SK-N-SH (cell line): ENCODE measurements at regions not wholly inside any gene's neighbourhood (a gene's known extent, or its start where the extent isn't known, plus 50 kb on each side); places are given as distances from the start of the nearest gene placed in this dataset.

Source experiments
- CTCF ChIP-seq: fragments of 200-600 bp; sonication (generic); IDR thresholded peaks from 2 replicates; pipeline ENCODE4 v1.6.1; 2017; ENCODE audit warnings: antibody characterized with exemption, mild to moderate bottlenecking, moderate library complexity
- EP300 ChIP-seq, 2 experiments: IDR thresholded peaks; 2 replicates each; pipeline versions ENCODE4 v1.4.0 to v1.6.1; 2012; ENCODE audit warnings: borderline replicate concordance in 1 of 2, low read depth in 1 of 2, low read length in 1 of 2
- MAX ChIP-seq: IDR thresholded peaks from 2 replicates; pipeline ENCODE4 v1.4.0; 2012; ENCODE audit warnings: low read depth
- MEF2A ChIP-seq: IDR thresholded peaks from 2 replicates; pipeline ENCODE4 v1.4.0; 2012; ENCODE audit warnings: low read depth, borderline replicate concordance
- REST ChIP-seq: IDR thresholded peaks from 2 replicates; pipeline ENCODE4 v1.6.1; 2012; ENCODE audit warnings: mild to moderate bottlenecking, low read depth, low read length, moderate library complexity
- USF2 ChIP-seq: fragments of 150-350 bp; IDR thresholded peaks from 2 replicates; pipeline ENCODE4 v1.6.1; 2017; ENCODE audit warnings: antibody characterized with exemption, low read length, low read depth, borderline replicate concordance
- TF ChIP-seq, protein P1 (sequence below): IDR thresholded peaks from 2 replicates; pipeline ENCODE4 v1.4.0; 2012; ENCODE audit warnings: low read depth, borderline replicate concordance
- TF ChIP-seq, protein P2 (sequence below): fragments of 150-350 bp; IDR thresholded peaks from 2 replicates; pipeline ENCODE4 v1.6.1; 2016; ENCODE audit warnings: mild to moderate bottlenecking, low read depth, low read length

- TF ChIP-seq CTCF (no peak), REST (no peak), MEF2A (no peak), USF2 (no peak), EP300 (IDR thresholded peaks at IDR 0.05; ENCODE audit: borderline replicate concordance in 1 of 2, low read depth in 1 of 2, low read length in 1 of 2) (no peak), MAX (no peak)
- TF ChIP-seq, protein P1, sequence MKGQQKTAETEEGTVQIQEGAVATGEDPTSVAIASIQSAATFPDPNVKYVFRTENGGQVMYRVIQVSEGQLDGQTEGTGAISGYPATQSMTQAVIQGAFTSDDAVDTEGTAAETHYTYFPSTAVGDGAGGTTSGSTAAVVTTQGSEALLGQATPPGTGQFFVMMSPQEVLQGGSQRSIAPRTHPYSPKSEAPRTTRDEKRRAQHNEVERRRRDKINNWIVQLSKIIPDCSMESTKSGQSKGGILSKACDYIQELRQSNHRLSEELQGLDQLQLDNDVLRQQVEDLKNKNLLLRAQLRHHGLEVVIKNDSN: no peak
- TF ChIP-seq, protein P2, sequence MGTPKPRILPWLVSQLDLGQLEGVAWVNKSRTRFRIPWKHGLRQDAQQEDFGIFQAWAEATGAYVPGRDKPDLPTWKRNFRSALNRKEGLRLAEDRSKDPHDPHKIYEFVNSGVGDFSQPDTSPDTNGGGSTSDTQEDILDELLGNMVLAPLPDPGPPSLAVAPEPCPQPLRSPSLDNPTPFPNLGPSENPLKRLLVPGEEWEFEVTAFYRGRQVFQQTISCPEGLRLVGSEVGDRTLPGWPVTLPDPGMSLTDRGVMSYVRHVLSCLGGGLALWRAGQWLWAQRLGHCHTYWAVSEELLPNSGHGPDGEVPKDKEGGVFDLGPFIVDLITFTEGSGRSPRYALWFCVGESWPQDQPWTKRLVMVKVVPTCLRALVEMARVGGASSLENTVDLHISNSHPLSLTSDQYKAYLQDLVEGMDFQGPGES: no peak
Observed at GRCh38 chr14:27392153-27392552, 794.3 kb upstream of the NOVA1 start.
